Lower leg skin (tissue), 4 donors: ENCODE measurements at regions not wholly inside any gene's neighbourhood (a gene's known extent, or its start where the extent isn't known, plus 50 kb on each side); places are given as distances from the start of the nearest gene placed in this dataset.

Experiments used
- DNase-seq, 2 donors: peaks; one replicate each; pipeline ENCODE4 v3.0.0-alpha.2; 2019; ENCODE audit warnings: low spot score in 2 of 2
- H3K4me3 ChIP-seq: fragments of 200-600 bp; sonication (generic); 2 replicates; pipeline ENCODE4 v1.5.1; 2017; ENCODE audit warnings: mild to moderate bottlenecking, low read depth; ENCODE audit not compliant: poor library complexity, severe bottlenecking
- CTCF ChIP-seq, 3 donors: fragments of 450-650 bp; IDR thresholded peaks; one replicate each; pipeline ENCODE4 v1.5.1; 2016; ENCODE audit warnings: antibody characterized with exemption in 3 of 3, mild to moderate bottlenecking in 3 of 3, moderate library complexity in 2 of 3
- POLR2A ChIP-seq, 2 donors: fragments of 450-650 bp; IDR thresholded peaks; one replicate each; pipeline ENCODE4 v1.6.1; 2016 to 2017; ENCODE audit warnings: antibody characterized with exemption in 2 of 2, mild to moderate bottlenecking in 1 of 2, moderate library complexity in 1 of 2
- WGBS, 2 donors: methylation state at CpG; one replicate each; pipeline ENCODE4 v1.1.5; 2018; 5-methylcytosine and 5-hydroxymethylcytosine counted together
- intact Hi-C: fragments of 100-400 bp; cut with DNase I; formaldehyde crosslinking; loops from one replicate; pipeline ENCODE4 v1.15.0; 2023; ENCODE audit warnings: low total_unique reads

GRCh38 chr2:147378403-147378802 is 466.4 kb upstream of the ACVR2A start:
- TF ChIP-seq CTCF (IDR thresholded peaks at IDR 0.05) (no peak), POLR2A (IDR thresholded peaks at IDR 0.05) (no peak)
- DNase-seq, result no peak
- WGBS, 2 donors, result 91 to 92% methylated on average over 1 of the region's 1 CpG
- intact Hi-C loops, result no loop called here
- H3K4me3 ChIP-seq, result no peak overlapping the region

DNA sequence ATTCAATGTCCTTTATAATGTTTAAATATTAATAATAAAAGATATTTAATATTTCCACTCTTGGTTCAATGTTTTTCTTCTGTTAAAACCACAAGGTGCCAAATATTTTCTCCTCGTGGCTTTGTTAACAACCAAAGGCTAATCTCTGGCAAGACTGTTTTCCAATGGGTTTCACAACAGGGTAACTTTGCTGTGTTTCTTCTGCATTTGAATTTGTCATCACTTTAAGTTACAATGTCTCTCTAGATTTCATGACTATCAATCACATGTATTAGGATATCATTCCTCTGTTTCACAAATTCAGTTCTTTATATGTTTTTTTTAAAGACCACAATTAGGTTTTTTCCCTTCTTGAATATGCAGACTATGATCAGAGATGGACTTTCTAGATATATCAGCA is 469.8 kb upstream of the ACVR2A start:
- TF ChIP-seq CTCF (IDR thresholded peaks at IDR 0.05) (no peak), POLR2A (IDR thresholded peaks at IDR 0.05) (no peak)
- H3K4me3 ChIP-seq, result no peak overlapping the region
- intact Hi-C loops, result no loop called here
- WGBS, 2 donors, result 24 to 32% methylated on average over 1 of the region's 1 CpG
- DNase-seq, result no peak

GRCh38 chr2:147374423-147374811 is 470.4 kb upstream of the ACVR2A start:
- TF ChIP-seq POLR2A (IDR thresholded peaks at IDR 0.05) (no peak), CTCF (IDR thresholded peaks at IDR 0.05) (no peak)
- intact Hi-C loops, result no loop called here
- H3K4me3 ChIP-seq, result no peak overlapping the region
- peak in 1 of 2 donors; percentile 18 for DNase-seq

GRCh38 chr2:147373800-147374422 is 470.9 kb upstream of the ACVR2A start:
- intact Hi-C loops, result no loop called here
- TF ChIP-seq CTCF (IDR thresholded peaks at IDR 0.05), result no peak
- WGBS, 2 donors, result 61 to 67% methylated on average over 3 of the region's 3 CpGs
- H3K4me3 ChIP-seq, result no peak overlapping the region
- DNase-seq, result no peak

GRCh38 chr2:147368306-147368705 is 476.5 kb upstream of the ACVR2A start:
- no peak for TF ChIP-seq POLR2A (IDR thresholded peaks at IDR 0.05)
- TF ChIP-seq CTCF (IDR thresholded peaks at IDR 0.05), result no peak
- H3K4me3 ChIP-seq, result no peak overlapping the region
- DNase-seq, result no peak
- intact Hi-C loops, result loop anchor here (10.0 kb wide), 1 partner anchor 646 kb away; no protein-coding TSS in a partner anchor

GRCh38 chr2:147366279-147366678 is 478.6 kb upstream of the ACVR2A start:
- intact Hi-C loops, result loop anchor here (10.0 kb wide), 1 partner anchor 649 kb away; no protein-coding TSS in a partner anchor
- 79 to 87% methylated on average over 6 of the region's 6 CpGs for WGBS, 2 donors
- TF ChIP-seq POLR2A (IDR thresholded peaks at IDR 0.05) (no peak), CTCF (IDR thresholded peaks at IDR 0.05) (no peak)
- DNase-seq, result no peak
- H3K4me3 ChIP-seq, result no peak overlapping the region
